ENCODE measurements at regions not wholly inside any gene's neighbourhood (a gene's known extent, or its start where the extent isn't known, plus 50 kb on each side); places are given as distances from the start of the nearest gene placed in this dataset.

DNA sequence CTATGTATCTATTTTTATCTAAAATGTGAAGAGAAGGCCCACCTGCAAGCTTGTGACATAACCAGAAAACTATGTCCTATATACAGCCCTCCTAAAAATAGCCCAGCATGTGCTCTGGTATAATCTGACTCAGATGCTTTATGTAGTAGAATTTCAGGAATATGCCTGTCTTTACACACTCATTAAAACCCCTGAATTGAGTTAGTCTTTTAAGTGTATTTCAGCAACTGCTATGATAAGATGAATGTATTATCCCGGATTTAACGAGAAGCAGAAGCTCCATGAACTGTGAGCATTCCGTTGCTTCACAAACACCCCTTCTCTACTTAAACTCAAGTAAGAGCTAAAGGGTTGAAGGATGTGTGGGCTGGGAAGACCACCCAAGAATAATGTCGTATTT is 89.9 kb upstream of the PRICKLE1 start (continued):
- TF ChIP-seq NFYA (IDR thresholded peaks at IDR 0.05; ENCODE audit: borderline replicate concordance, low read depth, low read length) (no peak), ZBED1 (IDR thresholded peaks at IDR 0.05; ENCODE audit: borderline replicate concordance) (no peak), RELA (IDR thresholded peaks at IDR 0.05; ENCODE audit: borderline replicate concordance, partially characterized antibody) (no peak)

DNA sequence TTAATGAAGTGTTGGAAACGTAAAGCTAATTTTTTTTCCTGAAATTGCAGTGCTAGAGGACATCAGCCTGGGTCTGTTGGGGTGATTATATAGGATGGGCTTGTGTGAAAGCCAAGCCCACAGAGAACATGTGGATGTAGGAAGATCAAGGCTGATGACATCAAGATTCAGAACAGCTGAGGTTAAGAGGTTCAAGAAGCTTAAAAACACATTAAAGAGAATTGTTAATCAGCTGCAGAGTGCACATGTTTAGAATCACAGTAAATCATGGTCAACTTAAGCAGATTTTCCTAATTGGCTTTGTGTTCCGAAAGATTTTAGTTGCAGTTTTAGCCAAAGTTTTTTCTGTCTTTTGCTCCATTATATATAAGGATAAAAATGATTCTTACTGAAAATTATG is 87.9 kb upstream of the PRICKLE1 start:
- Histone ChIP-seq H3K27ac (ENCODE audit: control insufficient read depth, insufficient read depth) (no peak overlapping the region), H3K9ac (ENCODE audit: control insufficient read depth, insufficient read depth, low read length) (no peak overlapping the region), H3K79me2 (ENCODE audit: control insufficient read depth, insufficient read depth, low read length) (no peaks in the 10 kb centered on the region), H4K20me1 (ENCODE audit: control insufficient read depth, insufficient read depth) (no peaks in the 10 kb centered on the region), H3K4me3 (no peak overlapping the region), H3K36me3 (ENCODE audit: control insufficient read depth in 2 of 2, insufficient read depth in 2 of 2, low read length in 1 of 2) (no peaks in the 10 kb centered on the region), H2AFZ (ENCODE audit: control insufficient read depth, low read depth, low read length) (no peak overlapping the region), H3K4me1 (ENCODE audit: control insufficient read depth, insufficient read depth, low read length) (no peaks in the 10 kb centered on the region), H3K9me3 (replicated peaks; ENCODE audit: control insufficient read depth, insufficient read depth, low read length) (no peaks in the 10 kb centered on the region), H3K4me2 (ENCODE audit: control insufficient read depth, insufficient read depth) (no peak overlapping the region), H3K27me3 (replicated peaks in 1 of 2; ENCODE audit: control insufficient read depth in 2 of 2, insufficient read depth in 2 of 2, low read length in 1 of 2) (no peaks in the 10 kb centered on the region)
- DNase-seq (ENCODE audit: low read depth, low spot score) (no peak), ATAC-seq (no peak), FAIRE-seq (no peak)
- no TSS peak for BruUV-seq (replicated peaks)
- ChIA-PET POLR2A (no interaction called here), CTCF (interaction anchor here (0.9 kb wide), 1 partner anchor 47 kb away, joined by 4 read pairs; no protein-coding TSS in a partner anchor), RAD21 (ENCODE audit: unreplicated experiment) (no interaction called here), SMC1A (ENCODE audit: uncharacterized antibody, unreplicated experiment) (interaction anchor here (0.6 kb wide), 1 partner anchor 142 kb away, joined by 3 read pairs; no protein-coding TSS in a partner anchor)
- 44% methylated on average over 2 of the region's 2 CpGs for WGBS (ENCODE audit: insufficient coverage, insufficient replicate concordance, low lambda C conversion rate, missing lambda C conversion rate)
- TF ChIP-seq, protein P1, sequence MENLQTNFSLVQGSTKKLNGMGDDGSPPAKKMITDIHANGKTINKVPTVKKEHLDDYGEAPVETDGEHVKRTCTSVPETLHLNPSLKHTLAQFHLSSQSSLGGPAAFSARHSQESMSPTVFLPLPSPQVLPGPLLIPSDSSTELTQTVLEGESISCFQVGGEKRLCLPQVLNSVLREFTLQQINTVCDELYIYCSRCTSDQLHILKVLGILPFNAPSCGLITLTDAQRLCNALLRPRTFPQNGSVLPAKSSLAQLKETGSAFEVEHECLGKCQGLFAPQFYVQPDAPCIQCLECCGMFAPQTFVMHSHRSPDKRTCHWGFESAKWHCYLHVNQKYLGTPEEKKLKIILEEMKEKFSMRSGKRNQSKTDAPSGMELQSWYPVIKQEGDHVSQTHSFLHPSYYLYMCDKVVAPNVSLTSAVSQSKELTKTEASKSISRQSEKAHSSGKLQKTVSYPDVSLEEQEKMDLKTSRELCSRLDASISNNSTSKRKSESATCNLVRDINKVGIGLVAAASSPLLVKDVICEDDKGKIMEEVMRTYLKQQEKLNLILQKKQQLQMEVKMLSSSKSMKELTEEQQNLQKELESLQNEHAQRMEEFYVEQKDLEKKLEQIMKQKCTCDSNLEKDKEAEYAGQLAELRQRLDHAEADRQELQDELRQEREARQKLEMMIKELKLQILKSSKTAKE (IDR thresholded peaks at IDR 0.05; ENCODE audit: low read depth, poor library complexity, severe bottlenecking): no peak
- TF ChIP-seq, protein P2, sequence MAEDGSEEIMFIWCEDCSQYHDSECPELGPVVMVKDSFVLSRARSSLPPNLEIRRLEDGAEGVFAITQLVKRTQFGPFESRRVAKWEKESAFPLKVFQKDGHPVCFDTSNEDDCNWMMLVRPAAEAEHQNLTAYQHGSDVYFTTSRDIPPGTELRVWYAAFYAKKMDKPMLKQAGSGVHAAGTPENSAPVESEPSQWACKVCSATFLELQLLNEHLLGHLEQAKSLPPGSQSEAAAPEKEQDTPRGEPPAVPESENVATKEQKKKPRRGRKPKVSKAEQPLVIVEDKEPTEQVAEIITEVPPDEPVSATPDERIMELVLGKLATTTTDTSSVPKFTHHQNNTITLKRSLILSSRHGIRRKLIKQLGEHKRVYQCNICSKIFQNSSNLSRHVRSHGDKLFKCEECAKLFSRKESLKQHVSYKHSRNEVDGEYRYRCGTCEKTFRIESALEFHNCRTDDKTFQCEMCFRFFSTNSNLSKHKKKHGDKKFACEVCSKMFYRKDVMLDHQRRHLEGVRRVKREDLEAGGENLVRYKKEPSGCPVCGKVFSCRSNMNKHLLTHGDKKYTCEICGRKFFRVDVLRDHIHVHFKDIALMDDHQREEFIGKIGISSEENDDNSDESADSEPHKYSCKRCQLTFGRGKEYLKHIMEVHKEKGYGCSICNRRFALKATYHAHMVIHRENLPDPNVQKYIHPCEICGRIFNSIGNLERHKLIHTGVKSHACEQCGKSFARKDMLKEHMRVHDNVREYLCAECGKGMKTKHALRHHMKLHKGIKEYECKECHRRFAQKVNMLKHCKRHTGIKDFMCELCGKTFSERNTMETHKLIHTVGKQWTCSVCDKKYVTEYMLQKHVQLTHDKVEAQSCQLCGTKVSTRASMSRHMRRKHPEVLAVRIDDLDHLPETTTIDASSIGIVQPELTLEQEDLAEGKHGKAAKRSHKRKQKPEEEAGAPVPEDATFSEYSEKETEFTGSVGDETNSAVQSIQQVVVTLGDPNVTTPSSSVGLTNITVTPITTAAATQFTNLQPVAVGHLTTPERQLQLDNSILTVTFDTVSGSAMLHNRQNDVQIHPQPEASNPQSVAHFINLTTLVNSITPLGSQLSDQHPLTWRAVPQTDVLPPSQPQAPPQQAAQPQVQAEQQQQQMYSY (CRISPR knock-in tag; IDR thresholded peaks at IDR 0.05): no peak
- TF ChIP-seq, protein P3, sequence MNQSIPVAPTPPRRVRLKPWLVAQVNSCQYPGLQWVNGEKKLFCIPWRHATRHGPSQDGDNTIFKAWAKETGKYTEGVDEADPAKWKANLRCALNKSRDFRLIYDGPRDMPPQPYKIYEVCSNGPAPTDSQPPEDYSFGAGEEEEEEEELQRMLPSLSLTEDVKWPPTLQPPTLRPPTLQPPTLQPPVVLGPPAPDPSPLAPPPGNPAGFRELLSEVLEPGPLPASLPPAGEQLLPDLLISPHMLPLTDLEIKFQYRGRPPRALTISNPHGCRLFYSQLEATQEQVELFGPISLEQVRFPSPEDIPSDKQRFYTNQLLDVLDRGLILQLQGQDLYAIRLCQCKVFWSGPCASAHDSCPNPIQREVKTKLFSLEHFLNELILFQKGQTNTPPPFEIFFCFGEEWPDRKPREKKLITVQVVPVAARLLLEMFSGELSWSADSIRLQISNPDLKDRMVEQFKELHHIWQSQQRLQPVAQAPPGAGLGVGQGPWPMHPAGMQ (IDR thresholded peaks at IDR 0.05; ENCODE audit: borderline replicate concordance): no peak
- TF ChIP-seq SIN3A (IDR thresholded peaks at IDR 0.05; ENCODE audit: low read depth, low read length) (no peak), CBX5 (IDR thresholded peaks at IDR 0.05; ENCODE audit: low read depth) (no peak), ZNF384 (IDR thresholded peaks at IDR 0.05; ENCODE audit: borderline replicate concordance, low read depth, low read length) (no peak), SIX5 (IDR thresholded peaks at IDR 0.05; ENCODE audit: low read depth, low read length, severe bottlenecking) (no peak)
- TF ChIP-seq, protein P4, sequence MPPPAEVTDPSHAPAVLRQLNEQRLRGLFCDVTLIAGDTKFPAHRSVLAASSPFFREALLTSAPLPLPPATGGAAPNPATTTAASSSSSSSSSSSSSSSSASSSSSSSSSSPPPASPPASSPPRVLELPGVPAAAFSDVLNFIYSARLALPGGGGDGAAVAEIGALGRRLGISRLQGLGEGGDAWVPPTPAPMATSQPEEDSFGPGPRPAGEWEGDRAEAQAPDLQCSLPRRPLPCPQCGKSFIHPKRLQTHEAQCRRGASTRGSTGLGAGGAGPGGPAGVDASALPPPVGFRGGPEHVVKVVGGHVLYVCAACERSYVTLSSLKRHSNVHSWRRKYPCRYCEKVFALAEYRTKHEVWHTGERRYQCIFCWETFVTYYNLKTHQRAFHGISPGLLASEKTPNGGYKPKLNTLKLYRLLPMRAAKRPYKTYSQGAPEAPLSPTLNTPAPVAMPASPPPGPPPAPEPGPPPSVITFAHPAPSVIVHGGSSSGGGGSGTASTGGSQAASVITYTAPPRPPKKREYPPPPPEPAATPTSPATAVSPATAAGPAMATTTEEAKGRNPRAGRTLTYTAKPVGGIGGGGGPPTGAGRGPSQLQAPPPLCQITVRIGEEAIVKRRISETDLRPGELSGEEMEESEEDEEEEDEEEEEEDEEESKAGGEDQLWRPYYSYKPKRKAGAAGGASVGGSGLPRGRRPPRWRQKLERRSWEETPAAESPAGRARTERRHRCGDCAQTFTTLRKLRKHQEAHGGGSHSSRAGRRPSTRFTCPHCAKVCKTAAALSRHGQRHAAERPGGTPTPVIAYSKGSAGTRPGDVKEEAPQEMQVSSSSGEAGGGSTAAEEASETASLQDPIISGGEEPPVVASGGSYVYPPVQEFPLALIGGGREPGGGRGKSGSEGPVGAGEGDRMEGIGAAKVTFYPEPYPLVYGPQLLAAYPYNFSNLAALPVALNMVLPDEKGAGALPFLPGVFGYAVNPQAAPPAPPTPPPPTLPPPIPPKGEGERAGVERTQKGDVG (CRISPR knock-in tag; IDR thresholded peaks at IDR 0.05): no peak
- intact Hi-C loops (cut with micrococcal nuclease; ENCODE audit: unreplicated experiment): no loop called here
- in situ Hi-C loops (cut with MboI): no loop called here

All from GM12878 (cell line).